Spinal cord (tissue), 9 donors: ENCODE measurements at regions not wholly inside any gene's neighbourhood (a gene's known extent, or its start where the extent isn't known, plus 50 kb on each side); places are given as distances from the start of the nearest gene placed in this dataset.

Source experiments
- DNase-seq, 6 donors: peaks; one replicate each; pipeline versions ENCODE4 v3.0.0 to v3.0.0-alpha.2; 2013 to 2015; ENCODE audit warnings: low spot score in 6 of 6, low read depth in 4 of 6
- H3K27ac ChIP-seq: one replicate; pipeline ENCODE4 v1.5.1; 2013; ENCODE audit warnings: low read depth, low read length, control low read depth
- H3K27me3 ChIP-seq: one replicate; pipeline ENCODE4 v1.6.1; 2013; ENCODE audit warnings: low read length; ENCODE audit not compliant: control insufficient read depth, insufficient read depth
- H3K36me3 ChIP-seq: one replicate; pipeline ENCODE4 v1.6.1; 2013; ENCODE audit warnings: low read length; ENCODE audit not compliant: control insufficient read depth, insufficient read depth
- H3K4me1 ChIP-seq: one replicate; pipeline ENCODE4 v1.6.1; 2013; ENCODE audit warnings: low read length; ENCODE audit not compliant: control insufficient read depth, insufficient read depth
- H3K4me3 ChIP-seq: one replicate; pipeline ENCODE4 v1.5.1; 2013; ENCODE audit warnings: low read depth, low read length, control low read depth
- H3K9me3 ChIP-seq: one replicate; pipeline ENCODE4 v1.6.1; 2013; ENCODE audit warnings: low read length; ENCODE audit not compliant: control insufficient read depth, insufficient read depth
- WGBS: methylation state at CpG from one replicate; pipeline ENCODE4 v1.1.5; 2013; ENCODE audit warnings: missing lambda C conversion rate; ENCODE audit not compliant: insufficient coverage; 5-methylcytosine and 5-hydroxymethylcytosine counted together
- donor health status: healthy.

GRCh38 chr1:5644281-5645134 lies 347.7 kb downstream of the NPHP4 start:
- H3K27me3 ChIP-seq: no peaks in the 10 kb centered on the region
- no peaks in the 10 kb centered on the region for H3K9me3 ChIP-seq
- H3K4me1 ChIP-seq: no peaks in the 10 kb centered on the region
- no peak overlapping the region for H3K4me3 ChIP-seq
- DNase-seq: no peak
- H3K36me3 ChIP-seq: no peaks in the 10 kb centered on the region
- 84% methylated on average over 11 of the region's 12 CpGs for WGBS
- H3K27ac ChIP-seq: no peak overlapping the region

- WGBS: 81% methylated on average over 13 of the region's 15 CpGs
- Histone ChIP-seq H3K27me3 (no peaks in the 10 kb centered on the region), H3K36me3 (no peaks in the 10 kb centered on the region), H3K27ac (no peak overlapping the region), H3K4me3 (no peak overlapping the region), H3K9me3 (no peaks in the 10 kb centered on the region), H3K4me1 (no peaks in the 10 kb centered on the region)
- DNase-seq: no peak
Observed at GRCh38 chr1:5643360-5644107, 348.7 kb downstream of the NPHP4 start.

- Histone ChIP-seq H3K36me3 (no peaks in the 10 kb centered on the region), H3K4me1 (no peaks in the 10 kb centered on the region), H3K4me3 (no peak overlapping the region), H3K27ac (no peak overlapping the region), H3K27me3 (no peaks in the 10 kb centered on the region), H3K9me3 (no peaks in the 10 kb centered on the region)
- no peak for DNase-seq
- WGBS: 74% methylated on average over 4 of the region's 6 CpGs
Observed at GRCh38 chr1:5640845-5641244, 351.4 kb downstream of the NPHP4 start.

GRCh38 chr1:5639106-5639722 lies 353.0 kb downstream of the NPHP4 start:
- Histone ChIP-seq H3K36me3 (no peaks in the 10 kb centered on the region), H3K27me3 (no peaks in the 10 kb centered on the region), H3K4me3 (no peak overlapping the region), H3K9me3 (no peaks in the 10 kb centered on the region), H3K4me1 (no peaks in the 10 kb centered on the region), H3K27ac (no peak overlapping the region)
- WGBS: 83% methylated on average over 5 of the region's 5 CpGs
- DNase-seq: peak in 1 of 6 donors; percentile 27

- H3K9me3 ChIP-seq: no peaks in the 10 kb centered on the region
- WGBS: 100% methylated on average over 1 of the region's 3 CpGs
- H3K4me3 ChIP-seq: no peak overlapping the region
- DNase-seq: peak in 1 of 6 donors; percentile 24
- H3K36me3 ChIP-seq: no peaks in the 10 kb centered on the region
- H3K4me1 ChIP-seq: no peaks in the 10 kb centered on the region
- no peak overlapping the region for H3K27ac ChIP-seq
- no peaks in the 10 kb centered on the region for H3K27me3 ChIP-seq
Observed at GRCh38 chr1:5638582-5638981, 353.6 kb downstream of the NPHP4 start.

GRCh38 chr1:5637171-5637570 lies 355.1 kb downstream of the NPHP4 start:
- 93% methylated on average over 2 of the region's 2 CpGs for WGBS
- peak in 1 of 6 donors; percentile 53 for DNase-seq
- Histone ChIP-seq H3K4me1 (peaks cover 3% of the 10 kb centered on the region), H3K27me3 (no peaks in the 10 kb centered on the region), H3K36me3 (no peaks in the 10 kb centered on the region), H3K4me3 (no peak overlapping the region), H3K9me3 (no peaks in the 10 kb centered on the region), H3K27ac (no peak overlapping the region)

GRCh38 chr1:5634893-5635292 lies 357.3 kb downstream of the NPHP4 start:
- WGBS: 79% methylated on average over 4 of the region's 4 CpGs
- H3K4me1 ChIP-seq: peaks cover 3% of the 10 kb centered on the region
- H3K27me3 ChIP-seq: no peaks in the 10 kb centered on the region
- no peaks in the 10 kb centered on the region for H3K36me3 ChIP-seq
- no peak overlapping the region for H3K4me3 ChIP-seq
- H3K9me3 ChIP-seq: no peaks in the 10 kb centered on the region
- DNase-seq: no peak
- no peak overlapping the region for H3K27ac ChIP-seq

- 69% methylated on average over 5 of the region's 10 CpGs for WGBS
- Histone ChIP-seq H3K9me3 (no peaks in the 10 kb centered on the region), H3K4me1 (peaks cover 3% of the 10 kb centered on the region), H3K36me3 (no peaks in the 10 kb centered on the region), H3K4me3 (no peak overlapping the region), H3K27me3 (no peaks in the 10 kb centered on the region), H3K27ac (no peak overlapping the region)
- no peak for DNase-seq
Observed at GRCh38 chr1:5632814-5633213, 359.4 kb downstream of the NPHP4 start.

GRCh38 chr1:5632224-5632623 lies 360.0 kb downstream of the NPHP4 start:
- Histone ChIP-seq H3K27ac (no peak overlapping the region), H3K9me3 (no peaks in the 10 kb centered on the region), H3K4me3 (no peak overlapping the region), H3K27me3 (no peaks in the 10 kb centered on the region), H3K4me1 (peaks cover 3% of the 10 kb centered on the region), H3K36me3 (no peaks in the 10 kb centered on the region)
- DNase-seq: no peak
- WGBS: 26% methylated on average over 2 of the region's 4 CpGs
